Stimulated activated CD4-positive, alpha-beta T cell treated with anti-CD3 and anti-CD28 coated beads, TNF-alpha, amount 100 ng/mL, for 1 hour (primary cell): ENCODE measurements at regions not wholly inside any gene's neighbourhood (a gene's known extent, or its start where the extent isn't known, plus 50 kb on each side); places are given as distances from the start of the nearest gene placed in this dataset.
"Not testable (repeated sequence)": the region's sequence is repeated elsewhere in the genome, so short reads cannot be mapped to it uniquely, and the experiment has no call there.

Experiments
- DNase-seq, 3 donors: peaks; one replicate each; pipeline ENCODE4 v3.0.0-alpha.2; 2020; ENCODE audit warnings: low read depth in 3 of 3, low spot score in 1 of 3

GRCh38 chr2:8422450-8422800 is 259.4 kb upstream of the ID2 start:
- DNase-seq = no peak

DNA sequence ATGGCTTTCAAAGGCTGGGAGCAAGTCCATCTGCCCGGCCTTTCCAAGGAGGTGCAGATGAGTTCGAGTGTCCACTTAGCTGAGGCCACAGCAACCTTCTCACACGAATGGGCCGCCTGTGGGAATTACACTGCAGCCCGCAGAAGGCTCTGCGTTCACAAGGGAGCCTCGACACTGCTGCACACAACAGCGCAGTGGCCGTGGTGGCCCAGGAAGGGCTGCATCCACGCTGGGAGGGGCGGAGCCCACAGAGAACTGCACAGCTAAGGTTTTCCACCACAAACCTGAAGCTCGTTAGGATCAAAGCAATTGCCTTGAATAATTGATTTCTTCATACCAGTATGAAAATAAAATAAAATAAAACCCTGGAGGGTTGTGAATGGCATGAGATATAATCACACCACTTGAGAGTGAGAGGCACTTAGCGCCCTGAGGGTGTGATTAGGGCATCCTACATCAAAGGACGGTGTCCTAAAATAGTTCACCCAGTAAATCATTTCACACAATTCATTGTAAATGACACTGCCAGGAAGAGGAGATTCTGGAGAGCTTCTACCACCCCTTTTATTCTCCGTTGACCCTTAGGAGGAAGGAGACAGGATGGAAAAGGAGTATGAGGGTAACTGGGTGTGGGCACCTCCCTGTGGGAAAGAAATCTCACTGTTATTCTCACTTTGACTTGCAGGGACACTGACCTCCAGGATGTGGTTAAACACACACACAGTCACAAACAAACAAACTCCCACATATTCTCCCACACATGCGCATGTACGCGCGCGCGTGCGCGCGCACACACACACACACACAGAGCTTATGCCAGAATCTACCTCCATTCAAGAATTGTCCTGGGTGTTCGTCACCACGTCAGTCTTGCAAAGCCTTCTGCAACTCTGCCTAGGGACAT is 256.6 kb upstream of the ID2 start:
- DNase-seq = no peak

GRCh38 chr2:8426550-8426949 is 255.3 kb upstream of the ID2 start:
- no peak for DNase-seq

GRCh38 chr2:8427211-8427610 is 254.6 kb upstream of the ID2 start:
- DNase-seq = no peak

DNA sequence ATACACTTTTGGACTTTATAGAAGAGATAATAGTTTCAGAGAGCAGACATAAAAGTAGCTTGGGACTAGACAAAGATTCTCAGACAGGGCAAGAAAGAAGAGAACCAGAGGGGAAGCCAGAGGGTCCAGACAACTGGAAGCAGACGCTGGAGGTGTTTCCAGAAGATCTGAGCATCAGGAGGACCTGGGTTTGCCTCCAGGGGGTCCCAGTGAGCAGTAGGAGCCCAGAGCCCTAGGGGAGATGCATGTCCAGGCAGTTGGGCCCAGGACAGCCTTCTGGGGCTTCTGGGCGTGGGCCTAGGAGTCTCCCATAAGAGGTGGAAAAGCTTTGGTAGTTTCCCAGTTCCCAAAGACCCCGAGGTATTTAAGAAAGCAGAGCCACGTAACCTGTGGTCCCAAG is 251.2 kb upstream of the ID2 start:
- DNase-seq = no peak

GRCh38 chr2:8431446-8432125 is 250.3 kb upstream of the ID2 start:
- no peak for DNase-seq

DNA sequence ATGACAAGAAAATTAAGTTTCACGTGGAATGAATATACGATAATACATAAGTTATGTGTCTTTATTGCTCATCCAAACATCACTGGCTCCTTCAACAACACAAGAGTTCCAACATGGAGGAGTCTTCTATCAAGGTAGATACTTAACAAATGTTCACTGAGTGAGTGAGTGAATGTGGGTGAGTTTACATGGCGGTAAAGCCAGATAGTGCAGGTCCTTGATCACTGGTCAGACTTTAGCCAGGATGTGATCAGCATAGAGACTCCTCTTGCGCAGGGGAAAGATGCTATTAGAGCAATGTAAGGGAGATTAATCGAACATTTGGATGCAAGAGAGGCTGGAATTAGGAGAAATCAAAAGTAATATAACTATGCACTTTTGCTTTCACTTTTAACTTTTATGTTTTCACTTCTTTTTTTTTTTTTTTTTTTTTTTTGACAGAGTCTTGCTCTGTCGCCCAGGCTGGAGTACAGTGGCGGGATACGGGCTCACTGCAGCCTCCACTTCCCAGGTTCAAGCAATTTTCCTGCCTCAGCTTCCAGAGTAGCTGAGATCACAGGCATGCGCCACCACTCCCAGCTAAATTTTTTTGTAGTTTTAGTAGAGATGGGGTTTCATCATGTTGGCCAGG is 249.0 kb upstream of the ID2 start:
- DNase-seq = no peak

GRCh38 chr2:8433390-8433789 is 248.5 kb upstream of the ID2 start:
- DNase-seq = no peak

DNA sequence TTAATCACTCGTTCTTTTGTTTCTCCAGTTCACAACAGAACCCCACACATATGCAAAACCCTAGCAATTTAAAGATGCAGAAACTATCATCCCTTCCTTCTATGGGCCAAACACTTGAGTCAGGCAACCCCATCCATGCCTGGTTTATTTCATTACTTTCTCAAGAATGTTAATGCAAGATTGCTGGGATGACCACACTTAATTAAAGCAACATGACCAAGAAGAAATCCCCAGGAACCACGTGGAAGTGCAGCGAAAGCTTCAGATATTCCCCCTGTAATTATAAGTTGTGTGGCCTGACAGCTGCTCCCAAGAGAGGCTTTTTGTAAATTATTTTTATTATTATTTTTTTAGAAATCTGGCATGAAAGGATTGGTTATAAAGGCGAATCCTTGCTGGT is 246.2 kb upstream of the ID2 start:
- DNase-seq = no peak

DNA sequence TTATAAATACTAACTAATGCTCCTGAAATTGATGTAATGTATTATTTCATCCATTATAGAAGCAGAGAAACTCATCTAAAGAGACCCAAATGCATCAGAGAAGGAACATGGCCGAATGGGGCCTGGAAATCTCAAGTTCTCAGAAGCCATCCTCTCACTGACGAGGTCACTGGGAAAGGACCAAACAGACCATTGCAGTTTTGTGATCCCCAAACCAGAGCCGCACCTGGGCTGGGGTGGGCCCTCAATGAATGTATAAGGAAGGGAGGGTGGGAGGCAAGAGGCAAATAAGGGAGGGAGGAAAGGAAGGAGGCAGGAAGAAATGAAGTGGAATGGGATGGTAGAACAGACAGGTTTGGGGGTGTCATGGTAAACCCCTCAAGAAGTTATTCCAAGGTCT is 245.3 kb upstream of the ID2 start:
- no peak for DNase-seq

DNA sequence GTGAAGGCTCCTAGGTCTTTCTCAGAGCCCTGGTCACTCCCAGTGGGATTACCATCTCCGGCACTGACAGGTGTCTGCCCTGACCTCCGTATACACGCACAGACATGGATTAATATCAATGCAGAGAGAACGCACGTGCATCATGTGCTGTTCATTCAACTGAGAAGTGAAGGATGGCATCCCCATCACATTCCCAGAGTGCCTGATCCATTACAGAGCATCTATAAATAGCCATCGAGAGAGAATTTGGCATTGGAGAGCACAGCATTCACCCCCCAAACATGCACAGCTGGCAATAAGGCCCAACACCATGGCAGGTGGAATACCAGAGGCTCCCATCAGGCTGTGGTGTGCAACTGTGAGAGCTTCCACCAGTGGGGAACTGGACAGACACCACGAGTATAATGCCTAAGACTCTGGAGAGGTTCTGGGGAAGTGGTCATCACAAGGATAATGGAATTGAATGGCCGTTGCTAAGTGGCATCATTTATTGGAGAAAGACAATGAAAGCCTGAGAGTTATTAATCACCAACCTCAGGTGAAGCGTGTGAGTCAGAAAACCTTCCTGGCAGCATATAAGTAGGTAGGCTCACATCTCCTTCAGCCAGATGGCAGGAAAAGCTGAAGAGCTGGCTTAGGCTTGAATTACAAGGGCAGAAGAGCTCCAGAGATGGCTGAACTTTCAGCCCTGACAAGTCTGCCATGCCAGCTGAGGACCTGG is 244.5 kb upstream of the ID2 start:
- no peak for DNase-seq

DNA sequence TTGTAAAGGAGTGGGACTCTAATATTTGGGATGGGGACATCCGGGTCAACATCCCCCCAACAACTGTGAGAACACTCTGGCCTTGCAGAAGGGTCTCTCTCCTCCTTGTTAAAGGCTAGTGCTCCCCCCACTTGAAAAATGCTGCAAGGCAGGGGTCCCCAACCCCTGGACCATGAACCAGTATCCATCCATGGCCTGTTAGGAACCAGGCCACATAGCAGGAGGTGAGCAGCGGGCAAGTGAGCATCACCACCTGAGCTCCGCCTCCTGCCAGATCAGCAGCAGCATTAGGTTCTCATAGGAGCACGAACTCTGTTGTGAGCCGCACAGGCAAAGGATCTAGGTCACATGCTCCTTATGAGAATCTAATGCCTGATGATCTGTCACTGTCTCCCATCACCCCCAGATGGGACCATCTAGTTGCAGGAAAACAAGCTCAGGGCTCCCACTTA is 243.9 kb upstream of the ID2 start:
- DNase-seq = no peak

- no peak for DNase-seq
These were observed 243.4 kb upstream of the ID2 start for GRCh38 chr2:8438476-8438875.

DNA sequence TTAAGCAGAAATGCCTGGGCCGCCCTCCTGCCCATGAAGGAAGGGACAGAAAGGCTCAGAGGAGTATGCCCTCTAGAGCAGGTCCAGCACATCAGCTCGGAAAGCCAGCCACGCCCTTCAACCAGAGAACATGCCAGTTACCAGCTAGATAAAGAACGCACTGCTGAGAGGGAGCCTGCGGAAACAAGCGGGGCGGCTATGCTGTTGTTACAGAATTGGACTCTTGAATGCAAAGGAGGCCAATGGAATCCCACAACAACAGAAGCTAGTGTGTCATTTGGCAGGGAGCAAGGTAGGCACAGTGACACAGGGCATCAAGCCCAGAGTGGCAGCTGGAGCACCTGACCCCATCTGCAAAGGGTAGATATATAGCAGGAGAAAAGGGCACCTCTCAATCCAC is 242.9 kb upstream of the ID2 start:
- no peak for DNase-seq

GRCh38 chr2:8440029-8440778 is 241.7 kb upstream of the ID2 start:
- DNase-seq = no peak

DNA sequence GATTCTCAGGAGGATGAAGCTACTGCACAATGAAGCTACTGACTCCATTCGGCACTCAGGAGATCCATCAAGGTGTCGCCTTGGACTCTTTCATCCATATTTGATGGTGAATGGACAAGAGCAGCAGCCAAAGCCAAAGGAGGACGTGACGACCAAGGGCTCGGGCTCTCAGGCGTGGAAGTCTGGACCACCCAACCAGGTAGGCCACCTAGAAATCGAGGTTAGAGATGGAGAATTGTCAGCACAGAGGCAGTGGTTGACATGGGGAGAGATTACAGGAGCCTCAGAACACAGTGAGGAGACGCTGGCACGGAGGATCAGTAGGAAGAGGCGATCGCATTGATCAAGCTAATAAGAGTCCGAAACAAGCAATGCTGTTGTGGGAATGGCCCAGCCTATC is 240.5 kb upstream of the ID2 start:
- no peak for DNase-seq

DNA sequence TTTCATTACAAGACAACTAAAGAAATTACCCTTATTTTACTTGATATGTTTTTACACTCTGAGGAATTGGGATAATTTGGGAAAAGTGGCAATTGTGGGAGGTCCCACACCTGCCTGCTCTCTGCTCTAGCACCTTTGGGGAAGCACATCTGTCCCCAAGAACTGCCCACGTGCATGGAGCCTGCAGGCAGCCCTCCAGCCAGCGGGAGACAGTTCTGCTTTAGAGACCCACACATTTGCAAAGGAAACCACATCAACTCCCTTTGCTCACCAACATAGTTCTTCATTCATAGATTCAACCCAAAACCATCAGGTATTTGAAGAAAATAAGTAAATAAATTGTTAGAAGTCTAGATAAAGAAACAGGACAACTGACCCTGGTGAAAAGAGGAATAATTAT is 239.9 kb upstream of the ID2 start:
- DNase-seq = no peak

DNA sequence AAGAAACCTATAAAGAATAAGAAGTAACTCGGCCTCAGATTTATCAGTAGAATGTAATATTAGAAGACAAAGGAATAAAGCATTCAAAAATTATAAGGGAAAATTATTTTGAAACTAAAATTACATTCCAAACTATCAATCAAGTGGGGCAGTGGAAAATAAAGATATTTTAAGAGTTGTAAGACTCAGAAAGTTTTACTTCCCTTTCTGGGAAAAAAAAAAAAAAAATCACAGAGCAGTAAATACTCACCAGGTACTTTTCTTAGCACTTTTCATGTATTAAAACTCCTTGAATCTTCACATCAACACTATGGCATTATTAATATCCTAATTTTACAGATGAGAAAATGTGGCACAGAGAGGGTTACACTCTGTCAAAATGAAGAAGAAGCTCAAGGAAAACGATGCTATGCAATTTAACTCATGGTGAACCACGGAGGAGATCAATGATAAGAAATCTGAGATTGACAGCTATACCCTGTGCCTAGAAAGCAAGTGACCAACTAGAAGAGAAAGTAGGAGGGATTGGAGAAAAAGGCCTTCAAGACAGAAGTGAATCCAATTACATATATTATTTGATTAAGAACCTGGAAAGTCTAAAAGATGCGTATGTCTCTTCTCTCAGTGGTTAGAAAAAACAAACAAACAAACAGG is 238.9 kb upstream of the ID2 start:
- DNase-seq = no peak

DNA sequence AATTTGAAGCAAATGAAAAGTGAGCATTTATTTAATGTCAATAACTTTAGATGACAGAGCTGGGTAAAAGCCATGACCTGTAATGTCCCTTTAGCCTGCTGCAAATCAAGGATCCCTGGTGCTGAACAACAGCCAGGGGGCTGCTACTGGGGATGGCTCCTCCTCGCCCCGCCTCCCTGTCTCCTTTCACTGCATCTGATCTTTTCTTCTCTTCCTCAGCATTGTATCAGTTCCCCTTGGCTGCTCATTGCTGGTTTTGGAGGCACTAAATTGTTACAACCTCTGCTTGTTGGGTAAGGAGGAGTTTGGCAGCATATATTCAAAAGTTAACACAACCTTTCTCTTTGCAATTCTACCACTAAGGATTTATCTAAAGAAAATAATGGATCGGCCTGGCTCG is 236.3 kb upstream of the ID2 start:
- no peak for DNase-seq

DNA sequence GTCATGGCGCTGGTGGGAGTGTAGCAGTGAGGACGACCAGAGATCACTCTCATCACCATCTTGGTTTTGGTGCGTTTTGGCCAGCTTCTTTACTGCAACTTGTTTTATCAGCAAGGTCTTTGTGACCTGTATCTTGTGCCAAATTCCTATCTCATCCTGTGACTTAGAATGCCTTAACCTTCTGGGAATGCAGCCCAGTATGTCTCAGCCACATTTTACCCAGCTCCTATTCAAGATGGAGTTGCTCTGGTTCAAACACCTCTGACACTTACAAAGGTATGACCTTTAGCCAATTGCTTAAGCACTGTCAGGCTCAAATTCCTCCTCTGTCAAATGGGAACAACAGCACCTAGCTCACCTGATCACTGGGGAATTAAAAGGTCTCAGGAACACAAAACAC is 235.1 kb upstream of the ID2 start:
- DNase-seq = not testable (repeated sequence)
